Trophoblast cell (in vitro differentiated cells and primary cell): ENCODE measurements at regions not wholly inside any gene's neighbourhood (a gene's known extent, or its start where the extent isn't known, plus 50 kb on each side); places are given as distances from the start of the nearest gene placed in this dataset.
"Not testable (repeated sequence)": the region's sequence is repeated elsewhere in the genome, so short reads cannot be mapped to it uniquely, and the experiment has no call there.

Experiments used
- DNase-seq, 2 donors: peaks; one replicate each; pipeline ENCODE4 v3.0.0-alpha.2; 2016
- H2AFZ ChIP-seq: 2 replicates; pipeline ENCODE4 v1.6.1; 2013; ENCODE audit warnings: low read length, moderate library complexity, mild to moderate bottlenecking; ENCODE audit not compliant: insufficient read depth, poor library complexity
- H2AK5ac ChIP-seq: 2 replicates; pipeline ENCODE4 v1.6.1; 2013; ENCODE audit warnings: mild to moderate bottlenecking, low read length
- H2BK120ac ChIP-seq: 2 replicates; pipeline ENCODE4 v1.6.1; 2013; ENCODE audit warnings: low read length, mild to moderate bottlenecking, moderate library complexity; ENCODE audit not compliant: insufficient read depth, poor library complexity
- H2BK12ac ChIP-seq: 2 replicates; pipeline ENCODE4 v1.6.1; 2013; ENCODE audit warnings: mild to moderate bottlenecking, low read length, moderate library complexity
- H2BK5ac ChIP-seq: 2 replicates; pipeline ENCODE4 v1.6.1; 2013; ENCODE audit warnings: low read length, low read depth, moderate library complexity, mild to moderate bottlenecking; ENCODE audit not compliant: poor library complexity
- H3K14ac ChIP-seq: 2 replicates; pipeline ENCODE4 v1.6.1; 2013; ENCODE audit warnings: mild to moderate bottlenecking, low read length
- H3K18ac ChIP-seq: 2 replicates; pipeline ENCODE4 v1.6.1; 2013; ENCODE audit warnings: mild to moderate bottlenecking, low read length
- H3K23ac ChIP-seq: 2 replicates; pipeline ENCODE4 v1.6.1; 2013; ENCODE audit warnings: low read length
- H3K27ac ChIP-seq: 2 replicates; pipeline ENCODE4 v1.5.1; 2013; ENCODE audit warnings: low read depth, mild to moderate bottlenecking, inconsistent platforms, low read length, moderate library complexity
- H3K27me3 ChIP-seq: 2 replicates; pipeline ENCODE4 v1.6.1; 2013; ENCODE audit warnings: inconsistent platforms, mild to moderate bottlenecking, low read length, moderate library complexity; ENCODE audit not compliant: insufficient read depth
- H3K36me3 ChIP-seq, 2 experiments: 1 replicate in 1 of 2; 2 replicates in 1 of 2; pipeline ENCODE4 v1.6.1; 2013; ENCODE audit warnings: low read length in 2 of 2, mild to moderate bottlenecking in 2 of 2, moderate library complexity in 1 of 2; ENCODE audit not compliant: insufficient read depth in 2 of 2, control insufficient read depth in 1 of 2
- H3K4ac ChIP-seq: 2 replicates; pipeline ENCODE4 v1.6.1; 2013; ENCODE audit warnings: low read depth, mild to moderate bottlenecking, low read length, moderate library complexity
- H3K4me1 ChIP-seq, 2 experiments: 1 replicate in 1 of 2; 2 replicates in 1 of 2; pipeline ENCODE4 v1.6.1; 2013; ENCODE audit warnings: low read length in 2 of 2, mild to moderate bottlenecking in 2 of 2, moderate library complexity in 1 of 2; ENCODE audit not compliant: insufficient read depth in 2 of 2, control insufficient read depth in 1 of 2
- H3K4me2 ChIP-seq: 2 replicates; pipeline ENCODE4 v1.6.1; 2013; ENCODE audit warnings: inconsistent platforms, mild to moderate bottlenecking, low read length, moderate library complexity
- H3K4me3 ChIP-seq: 2 replicates; pipeline ENCODE4 v1.5.1; 2013; ENCODE audit warnings: mild to moderate bottlenecking, low read depth, low read length, inconsistent platforms
- H3K79me1 ChIP-seq: one replicate; pipeline ENCODE4 v1.6.1; 2013; ENCODE audit warnings: low read length
- H3K79me2 ChIP-seq: 2 replicates; pipeline ENCODE4 v1.6.1; 2013; ENCODE audit warnings: low read length, mild to moderate bottlenecking; ENCODE audit not compliant: control insufficient read depth, insufficient read depth, poor library complexity
- H3K9ac ChIP-seq: 2 replicates; pipeline ENCODE4 v1.6.1; 2013; ENCODE audit warnings: mild to moderate bottlenecking, low read length
- H3K9me3 ChIP-seq: 2 replicates; pipeline ENCODE4 v1.6.1; 2013; ENCODE audit warnings: low read depth, mild to moderate bottlenecking, control low read depth, inconsistent platforms, low read length; ENCODE audit not compliant: insufficient read depth
- H4K12ac ChIP-seq: 2 replicates; pipeline ENCODE4 v1.6.1; 2013; ENCODE audit warnings: low read depth, mild to moderate bottlenecking, low read length, moderate library complexity
- H4K8ac ChIP-seq: 2 replicates; pipeline ENCODE4 v1.6.1; 2013; ENCODE audit warnings: low read depth, mild to moderate bottlenecking, low read length, moderate library complexity
- H4K91ac ChIP-seq: one replicate; pipeline ENCODE4 v1.6.1; 2013; ENCODE audit warnings: low read depth, mild to moderate bottlenecking, low read length, moderate library complexity
- WGBS: extraction: QIAGEN DNeasy Blood & Tissue Kit; methylation state at CpG from one replicate; pipeline ENCODE4 v1.1.7; 2013; ENCODE audit warnings: missing lambda C conversion rate; ENCODE audit not compliant: insufficient read length, insufficient coverage; ENCODE audit errors: extremely low coverage; 5-methylcytosine and 5-hydroxymethylcytosine counted together

DNA sequence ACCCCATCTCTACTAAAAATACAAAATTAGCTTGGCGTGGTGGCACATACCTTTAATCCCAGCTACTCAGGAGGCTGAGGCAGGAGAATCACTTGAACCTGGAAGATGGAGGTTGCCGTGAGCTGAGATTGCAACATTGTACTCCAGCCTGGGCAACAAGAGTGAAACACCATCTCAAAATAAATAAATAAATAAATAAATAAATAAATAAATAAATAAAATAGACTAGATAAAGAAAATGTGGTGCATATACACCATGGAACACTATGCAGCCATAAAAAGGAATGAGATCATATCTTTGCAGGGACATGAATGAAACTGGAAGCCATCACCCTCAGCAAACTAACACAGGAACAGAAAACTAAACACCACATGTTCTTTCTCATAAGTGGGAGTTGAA is 110.4 kb downstream of the YIPF5 start:
- H2AK5ac ChIP-seq, DNase-seq, H3K9ac ChIP-seq, H3K4me3 ChIP-seq, H2AFZ ChIP-seq, H3K4me1 ChIP-seq, H3K79me1 ChIP-seq, H3K27ac ChIP-seq, H3K14ac ChIP-seq, H2BK5ac ChIP-seq, H3K27me3 ChIP-seq, H3K79me2 ChIP-seq, H4K8ac ChIP-seq, H3K18ac ChIP-seq, H3K36me3 ChIP-seq, H2BK120ac ChIP-seq, H4K91ac ChIP-seq, H3K4me2 ChIP-seq, H3K23ac ChIP-seq, H4K12ac ChIP-seq, H2BK12ac ChIP-seq, H3K9me3 ChIP-seq, H3K4ac ChIP-seq: not testable (repeated sequence)
- WGBS = no CpG with 5 or more reads among the region's 2 CpGs

DNA sequence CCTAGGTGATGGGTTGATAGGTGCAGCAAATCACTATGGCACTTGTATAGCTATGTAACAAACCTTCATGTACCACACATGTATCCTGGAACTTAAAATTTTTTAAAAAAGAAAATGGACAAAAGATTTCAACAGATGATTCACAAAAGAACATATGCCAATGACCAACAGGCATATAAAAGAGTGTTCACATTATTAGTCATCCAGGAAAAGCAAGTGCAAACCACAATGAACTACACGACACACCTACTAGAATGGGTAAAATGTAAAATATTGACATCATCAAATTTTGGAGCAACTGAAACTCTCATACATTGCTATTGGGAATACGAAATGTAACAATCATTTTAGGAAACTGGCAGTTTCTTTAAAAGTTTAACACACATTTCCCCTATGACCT is 109.9 kb downstream of the YIPF5 start:
- H3K14ac ChIP-seq = no peak overlapping the region
- WGBS = no CpG with 5 or more reads among the region's 2 CpGs

DNA sequence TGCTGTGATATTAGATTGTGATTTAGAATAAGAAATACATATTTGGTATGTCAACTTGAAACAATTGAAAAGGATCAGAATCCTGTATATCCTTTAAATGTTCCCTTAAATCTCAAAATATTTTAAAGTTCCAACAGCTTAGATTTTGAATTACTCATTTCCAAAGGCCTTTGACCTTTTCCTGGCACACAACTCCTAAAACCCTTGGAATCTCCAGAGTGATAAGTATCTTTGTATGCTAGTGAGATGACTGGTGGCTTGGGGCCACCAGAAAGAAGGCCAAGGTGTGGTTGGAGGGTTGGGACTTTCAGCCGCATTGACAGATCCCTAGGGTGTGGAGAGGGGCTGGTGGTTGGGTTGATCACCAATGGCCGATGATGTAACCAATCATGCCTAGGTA is 104.7 kb downstream of the YIPF5 start:
- H3K36me3 ChIP-seq = no peaks in the 10 kb centered on the region
- H2AK5ac ChIP-seq = no peak overlapping the region
- H3K27ac ChIP-seq = no peak overlapping the region
- H3K79me1 ChIP-seq = no peaks in the 10 kb centered on the region
- WGBS = no CpG with 5 or more reads among the region's 2 CpGs
- no peak overlapping the region for H3K23ac ChIP-seq
- no peak overlapping the region for H2BK120ac ChIP-seq
- no peak for DNase-seq
- no peak overlapping the region for H3K4me3 ChIP-seq
- H2BK5ac ChIP-seq = no peak overlapping the region
- no peak overlapping the region for H2AFZ ChIP-seq
- H2BK12ac ChIP-seq = no peak overlapping the region
- no peaks in the 10 kb centered on the region for H3K9me3 ChIP-seq
- H3K18ac ChIP-seq = no peak overlapping the region
- no peak overlapping the region for H4K8ac ChIP-seq
- H4K91ac ChIP-seq = no peak overlapping the region
- H3K14ac ChIP-seq = no peak overlapping the region
- H3K4me2 ChIP-seq = no peak overlapping the region
- H3K9ac ChIP-seq = no peak overlapping the region
- H3K27me3 ChIP-seq = no peaks in the 10 kb centered on the region
- no peaks in the 10 kb centered on the region for H3K79me2 ChIP-seq
- H3K4ac ChIP-seq = no peak overlapping the region
- H3K4me1 ChIP-seq = no peaks in the 10 kb centered on the region
- H4K12ac ChIP-seq = no peak overlapping the region

More for the DNA sequence above, 109.9 kb downstream of the YIPF5 start:
- Histone ChIP-seq H3K36me3 (no peaks in the 10 kb centered on the region), H3K4me3 (no peak overlapping the region), H3K27me3 (no peaks in the 10 kb centered on the region), H3K9me3 (peaks cover 2% of the 10 kb centered on the region), H2BK120ac (no peak overlapping the region), H2AK5ac (no peak overlapping the region), H3K79me2 (no peaks in the 10 kb centered on the region), H2BK12ac (no peak overlapping the region), H2AFZ (no peak overlapping the region), H3K23ac (no peak overlapping the region), H3K9ac (no peak overlapping the region), H3K79me1 (no peaks in the 10 kb centered on the region), H3K18ac (no peak overlapping the region), H4K12ac (no peak overlapping the region), H3K4ac (no peak overlapping the region), H3K4me1 (no peaks in the 10 kb centered on the region), H3K27ac (no peak overlapping the region), H4K91ac (no peak overlapping the region), H4K8ac (no peak overlapping the region), H3K4me2 (no peak overlapping the region), H2BK5ac (no peak overlapping the region)
- no peak for DNase-seq

DNA sequence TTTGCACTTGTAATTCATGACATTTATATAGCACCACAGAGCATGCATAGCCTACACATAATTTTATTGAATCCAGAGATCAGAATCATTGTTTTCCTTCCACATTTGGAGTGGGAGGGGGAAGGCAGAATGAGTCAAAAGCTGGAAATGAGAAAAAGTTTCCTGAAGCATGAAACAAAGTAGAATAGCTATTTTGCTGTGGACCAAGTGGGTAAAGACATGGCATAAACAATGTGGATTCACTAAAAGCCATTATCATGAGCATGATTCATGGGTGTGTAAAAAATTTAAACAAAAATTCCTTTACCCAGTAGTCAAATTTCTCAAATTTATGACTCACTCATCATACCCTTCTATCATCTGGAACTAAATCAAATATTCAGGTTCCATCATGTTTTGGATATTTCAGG is 97.9 kb downstream of the YIPF5 start:
- Histone ChIP-seq H3K4me3 (no peak overlapping the region), H3K4ac (no peak overlapping the region), H3K79me2 (no peaks in the 10 kb centered on the region), H3K9ac (no peak overlapping the region), H3K18ac (no peak overlapping the region), H4K91ac (no peak overlapping the region), H3K36me3 (peaks cover 0 to 1% of the 10 kb centered on the region in 2 experiments), H3K4me1 (no peaks in the 10 kb centered on the region), H4K12ac (no peak overlapping the region), H4K8ac (no peak overlapping the region), H3K79me1 (no peaks in the 10 kb centered on the region), H2AFZ (no peak overlapping the region), H3K14ac (no peak overlapping the region), H3K27ac (no peak overlapping the region), H2BK12ac (no peak overlapping the region), H2AK5ac (no peak overlapping the region), H2BK120ac (no peak overlapping the region), H3K4me2 (no peak overlapping the region), H2BK5ac (no peak overlapping the region), H3K9me3 (no peaks in the 10 kb centered on the region), H3K27me3 (no peaks in the 10 kb centered on the region), H3K23ac (no peak overlapping the region)
- peak in 1 of 2 donors; percentile 21 for DNase-seq
